ENCODE measurements at regions not wholly inside any gene's neighbourhood (a gene's known extent, or its start where the extent isn't known, plus 50 kb on each side); places are given as distances from the start of the nearest gene placed in this dataset.
"Not testable (repeated sequence)": the region's sequence is repeated elsewhere in the genome, so short reads cannot be mapped to it uniquely, and the experiment has no call there.

- H3K27ac Mint-ChIP-seq: no peak overlapping the region
- TF ChIP-seq ZNF425 (CRISPR knock-in tag; conservative IDR thresholded peaks at IDR 0.05) (no peak), RELA (CRISPR knock-in tag; IDR thresholded peaks at IDR 0.05; ENCODE audit: borderline replicate concordance) (no peak), ATF1 (CRISPR knock-in tag; IDR thresholded peaks at IDR 0.05) (no peak), TEAD4 (CRISPR knock-in tag; IDR thresholded peaks at IDR 0.05) (no peak), ZSCAN18 (CRISPR knock-in tag; IDR thresholded peaks at IDR 0.05) (no peak), USF1 (CRISPR knock-in tag; IDR thresholded peaks at IDR 0.05) (no peak), ZNF423 (CRISPR knock-in tag; IDR thresholded peaks at IDR 0.05) (no peak), E2F5 (CRISPR knock-in tag; IDR thresholded peaks at IDR 0.05) (no peak), CREB1 (CRISPR knock-in tag; IDR thresholded peaks at IDR 0.05) (no peak), NFYB (CRISPR knock-in tag; conservative IDR thresholded peaks at IDR 0.05; ENCODE audit: low read depth) (no peak)
- H3K27me3 Mint-ChIP-seq (ENCODE audit: low read depth): peaks cover 9% of the 10 kb centered on the region
- ATAC-seq (no peak), DNase-seq (ENCODE audit: low spot score) (no peak)
- peaks cover 25% of the 10 kb centered on the region for H3K36me3 Mint-ChIP-seq
- ChIA-PET POLR2A (no interaction called here), CTCF (no interaction called here)
- peaks cover 43% of the 10 kb centered on the region for H3K9me3 Mint-ChIP-seq
- peaks cover 6% of the 10 kb centered on the region for H3K4me1 Mint-ChIP-seq
- no peak overlapping the region for H3K4me3 Mint-ChIP-seq
Observed at GRCh38 chr9:20236676-20237075, 385.6 kb downstream of the MLLT3 start.

- H3K27ac Mint-ChIP-seq; POLR2A ChIA-PET; CTCF ChIA-PET; H3K27me3 Mint-ChIP-seq (ENCODE audit: low read depth); ATAC-seq; DNase-seq (ENCODE audit: low spot score); H3K4me3 Mint-ChIP-seq; H3K4me1 Mint-ChIP-seq: not testable (repeated sequence)
- peaks cover 47% of the 10 kb centered on the region for H3K9me3 Mint-ChIP-seq
- H3K36me3 Mint-ChIP-seq: peaks cover 27% of the 10 kb centered on the region
Observed at GRCh38 chr9:20235206-20235605, 387.1 kb downstream of the MLLT3 start.

- ChIA-PET POLR2A (no interaction called here), CTCF (no interaction called here)
- 0 out of 2 replicates have a peak, but pooled peaks cover 2% of the 10 kb centered on the region for H3K36me3 Mint-ChIP-seq
- H3K27ac Mint-ChIP-seq: no peak overlapping the region
- H3K9me3 Mint-ChIP-seq: peaks cover 13% of the 10 kb centered on the region
- H3K4me1 Mint-ChIP-seq: peaks cover 3% of the 10 kb centered on the region; the same call in 1 of the 2 replicates
- no peaks in the 10 kb centered on the region; the same call in 1 of the 2 replicates for H3K27me3 Mint-ChIP-seq (ENCODE audit: low read depth)
- ATAC-seq: no peak
- no peak for DNase-seq (ENCODE audit: low spot score)
- H3K4me3 Mint-ChIP-seq: no peak overlapping the region
- TF ChIP-seq ZBTB43 (CRISPR knock-in tag; IDR thresholded peaks at IDR 0.05): no peak
- TF ChIP-seq ZNF396 (CRISPR knock-in tag; IDR thresholded peaks at IDR 0.05; ENCODE audit: borderline replicate concordance): no peak
- no peak for TF ChIP-seq GTF2I (CRISPR knock-in tag; conservative IDR thresholded peaks at IDR 0.05)
- no peak for TF ChIP-seq MAX (CRISPR knock-in tag; IDR thresholded peaks at IDR 0.05)
- no peak for TF ChIP-seq SMAD4 (CRISPR knock-in tag; IDR thresholded peaks at IDR 0.05)
- no peak for TF ChIP-seq STAT6 (CRISPR knock-in tag; conservative IDR thresholded peaks at IDR 0.05; ENCODE audit: low read depth)
- no peak for TF ChIP-seq ZNF263 (CRISPR knock-in tag; IDR thresholded peaks at IDR 0.05; ENCODE audit: low read depth)
- no peak for TF ChIP-seq PRRX2 (CRISPR knock-in tag; IDR thresholded peaks at IDR 0.05)
- TF ChIP-seq GABPB1 (CRISPR knock-in tag; IDR thresholded peaks at IDR 0.05): no peak
- TF ChIP-seq ZNF423 (CRISPR knock-in tag; IDR thresholded peaks at IDR 0.05): no peak
- no peak for TF ChIP-seq EMX1 (CRISPR knock-in tag; IDR thresholded peaks at IDR 0.05)
- no peak for TF ChIP-seq CREM (CRISPR knock-in tag; IDR thresholded peaks at IDR 0.05)
- no peak for TF ChIP-seq ELF4 (CRISPR knock-in tag; IDR thresholded peaks at IDR 0.05; ENCODE audit: low read depth)
- TF ChIP-seq KAT7 (CRISPR knock-in tag; IDR thresholded peaks at IDR 0.05; ENCODE audit: borderline replicate concordance): no peak
Observed at GRCh38 chr9:20228096-20228495, 394.2 kb downstream of the MLLT3 start.
